ENCODE measurements at regions not wholly inside any gene's neighbourhood (a gene's known extent, or its start where the extent isn't known, plus 50 kb on each side); places are given as distances from the start of the nearest gene placed in this dataset.
A peak's percentile ranks its signal among the peaks of the same experiment; 100 is the strongest.

GRCh38 chr4:128512767-128513322 lies 225.2 kb upstream of the PGRMC2 start:
- Mint-ChIP-seq H3K36me3 (no peaks in the 10 kb centered on the region; the same call in 1 of the 2 replicates), H3K4me3 (no peak overlapping the region), H3K4me1 (peaks cover 26% of the 10 kb centered on the region), H3K27ac (peak overlapping the region; percentile 64), H3K27me3 (ENCODE audit: low read depth) (no peaks in the 10 kb centered on the region), H3K9me3 (peaks cover 17% of the 10 kb centered on the region)
- ChIA-PET POLR2A (no interaction called here), CTCF (interaction anchor here (0.7 kb wide), 1 partner anchor 58 kb away, joined by 3 read pairs; no protein-coding TSS in a partner anchor)
- TF ChIP-seq ZNF425 (CRISPR knock-in tag; conservative IDR thresholded peaks at IDR 0.05) (no peak), ZNF532 (CRISPR knock-in tag; IDR thresholded peaks at IDR 0.05; ENCODE audit: borderline replicate concordance) (no peak), HMGXB4 (CRISPR knock-in tag; IDR thresholded peaks at IDR 0.05) (no peak), AFF4 (CRISPR knock-in tag; IDR thresholded peaks at IDR 0.05; ENCODE audit: borderline replicate concordance) (no peak), KAT7 (CRISPR knock-in tag; IDR thresholded peaks at IDR 0.05; ENCODE audit: borderline replicate concordance) (no peak), ZNF671 (CRISPR knock-in tag; IDR thresholded peaks at IDR 0.05) (no peak), USF2 (CRISPR knock-in tag; IDR thresholded peaks at IDR 0.05) (no peak), RORB (CRISPR knock-in tag; IDR thresholded peaks at IDR 0.05) (no peak), USF1 (CRISPR knock-in tag; IDR thresholded peaks at IDR 0.05) (no peak), FOXP1 (CRISPR knock-in tag; IDR thresholded peaks at IDR 0.05; ENCODE audit: borderline replicate concordance) (no peak)
- DNase-seq (ENCODE audit: low spot score): no peak
- ATAC-seq: peak; percentile 84
